Adrenal gland (tissue), 9 donors: ENCODE measurements at regions not wholly inside any gene's neighbourhood (a gene's known extent, or its start where the extent isn't known, plus 50 kb on each side); places are given as distances from the start of the nearest gene placed in this dataset.

Experiments used
- DNase-seq, 7 donors: peaks; one replicate each; pipeline ENCODE4 v3.0.0-alpha.2; 2019 to 2020
- H3K27ac ChIP-seq, 5 donors: fragments of 200-600 bp; sonication (generic) in 4 of 5; 1 replicate in 3 of 5; 2 replicates in 2 of 5; pipeline versions ENCODE4 v1.5.1 to v1.8.0; 2016 to 2020; ENCODE audit warnings: mild to moderate bottlenecking in 1 of 5
- H3K27me3 ChIP-seq: fragments of 200-600 bp; 2 replicates; pipeline ENCODE4 v1.8.0; 2021
- H3K36me3 ChIP-seq, 2 donors: fragments of 200-600 bp; replicated peaks in 1 of 2; 1 replicate in 1 of 2; 2 replicates in 1 of 2; pipeline versions ENCODE4 v1.5.1 to v1.8.0; 2018 to 2022
- H3K4me1 ChIP-seq, 2 donors: fragments of 200-600 bp; replicated peaks in 1 of 2; 1 replicate in 1 of 2; 2 replicates in 1 of 2; pipeline versions ENCODE4 v1.5.1 to v1.8.0; 2018 to 2021
- H3K4me3 ChIP-seq, 4 donors: fragments of 200-600 bp; sonication (generic) in 3 of 4; one replicate each; pipeline ENCODE4 v1.5.1; 2016 to 2018
- H3K9me3 ChIP-seq, 3 donors: fragments of 200-600 bp; sonication (generic) in 1 of 3; replicated peaks in 1 of 3; 1 replicate in 2 of 3; 2 replicates in 1 of 3; pipeline versions ENCODE4 v1.5.1 to v1.8.0; 2016 to 2021
- POLR2A ChIP-seq, 2 donors: fragments of 450-650 bp; IDR thresholded peaks; one replicate each; pipeline ENCODE4 v1.6.1; 2017; ENCODE audit warnings: antibody characterized with exemption in 2 of 2, mild to moderate bottlenecking in 2 of 2, moderate library complexity in 1 of 2
- WGBS, 4 donors: extraction: QIAGEN DNeasy Blood & Tissue Kit in 2 of 4; methylation state at CpG; one replicate each; pipeline versions ENCODE4 v1.1.5 to v1.1.7; 2013 to 2017; 5-methylcytosine and 5-hydroxymethylcytosine counted together
- intact Hi-C, 2 donors: fragments of 100-400 bp; cut with DNase I; formaldehyde crosslinking; loops; one replicate each; pipeline versions ENCODE4 v1.14.1 to v1.15.0; 2022 to 2023
- TF ChIP-seq, protein P1 (sequence below), 6 experiments: fragments of 450-650 bp in 4 of 6; fragments of 200-600 bp in 2 of 6; sonication (generic) in 1 of 6; IDR thresholded peaks; 1 replicate in 5 of 6; 2 replicates in 1 of 6; pipeline versions ENCODE4 v1.5.1 to v1.8.0; 2016 to 2021; ENCODE audit warnings: antibody characterized with exemption in 6 of 6, mild to moderate bottlenecking in 2 of 6, moderate library complexity in 1 of 6
- donor health status: healthy with polysubstance abuse.
- donor health status: Bipolar disorder and iron deficiency.
- donor health status: DM: yes; HTN: yes; CAD: no.
- donor health status: DM: no; HTN: no; CAD: no.
- donor health status: DM: no; HTN: no; CAD: no.

DNA sequence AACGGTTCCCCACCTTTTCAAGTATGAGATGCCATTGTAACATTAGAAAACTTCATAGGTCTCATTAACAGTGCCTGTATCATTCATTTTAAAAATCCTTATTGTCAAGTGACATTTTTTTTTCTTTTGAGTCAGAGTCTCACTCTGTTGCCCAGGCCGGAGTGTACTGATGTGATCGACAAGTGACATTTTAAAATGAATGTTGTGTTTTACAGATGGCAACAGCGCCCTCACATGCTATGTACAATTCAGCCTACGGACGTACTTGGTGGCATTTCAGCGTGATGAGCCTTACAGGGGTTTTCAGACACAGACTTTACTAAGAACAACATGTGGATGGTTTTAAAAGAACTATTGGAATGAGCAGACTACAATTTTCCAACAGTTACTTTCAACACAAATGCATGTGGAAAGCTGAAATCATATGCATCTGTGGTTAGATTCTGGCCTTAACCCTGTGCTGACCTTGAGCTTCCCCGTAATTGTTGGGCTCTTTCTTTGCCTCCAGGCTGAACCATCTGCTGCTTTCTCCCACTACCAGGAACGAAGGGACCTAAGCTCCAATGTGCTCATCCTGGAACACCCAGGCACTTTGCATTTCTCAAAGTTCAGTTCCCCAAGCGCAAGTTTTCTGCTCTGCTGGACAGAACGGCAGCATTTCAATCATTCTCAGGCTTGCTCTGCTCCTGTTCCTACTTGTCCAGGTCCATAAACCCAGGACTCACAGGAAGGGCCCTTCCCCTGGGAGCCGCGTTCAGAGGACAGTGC, 119.9 kb upstream of the NDUFV2 start:
- Histone ChIP-seq H3K9me3 (no peaks in the 10 kb centered on the region), H3K27ac (no peak overlapping the region), H3K36me3 (no peaks in the 10 kb centered on the region), H3K4me1 (no peaks in the 10 kb centered on the region), H3K27me3 (no peaks in the 10 kb centered on the region), H3K4me3 (no peak overlapping the region)
- 52 to 60% (median 58%) methylated on average over 13 of the region's 13 CpGs for WGBS, 4 donors
- peak in 2 of 7 donors; percentile 6 to 69 for DNase-seq
- TF ChIP-seq, protein P1, sequence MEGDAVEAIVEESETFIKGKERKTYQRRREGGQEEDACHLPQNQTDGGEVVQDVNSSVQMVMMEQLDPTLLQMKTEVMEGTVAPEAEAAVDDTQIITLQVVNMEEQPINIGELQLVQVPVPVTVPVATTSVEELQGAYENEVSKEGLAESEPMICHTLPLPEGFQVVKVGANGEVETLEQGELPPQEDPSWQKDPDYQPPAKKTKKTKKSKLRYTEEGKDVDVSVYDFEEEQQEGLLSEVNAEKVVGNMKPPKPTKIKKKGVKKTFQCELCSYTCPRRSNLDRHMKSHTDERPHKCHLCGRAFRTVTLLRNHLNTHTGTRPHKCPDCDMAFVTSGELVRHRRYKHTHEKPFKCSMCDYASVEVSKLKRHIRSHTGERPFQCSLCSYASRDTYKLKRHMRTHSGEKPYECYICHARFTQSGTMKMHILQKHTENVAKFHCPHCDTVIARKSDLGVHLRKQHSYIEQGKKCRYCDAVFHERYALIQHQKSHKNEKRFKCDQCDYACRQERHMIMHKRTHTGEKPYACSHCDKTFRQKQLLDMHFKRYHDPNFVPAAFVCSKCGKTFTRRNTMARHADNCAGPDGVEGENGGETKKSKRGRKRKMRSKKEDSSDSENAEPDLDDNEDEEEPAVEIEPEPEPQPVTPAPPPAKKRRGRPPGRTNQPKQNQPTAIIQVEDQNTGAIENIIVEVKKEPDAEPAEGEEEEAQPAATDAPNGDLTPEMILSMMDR (IDR thresholded peaks at IDR 0.05), result peak in 2 of 6 experiments; percentile 21 to 36
- no peak for TF ChIP-seq POLR2A (IDR thresholded peaks at IDR 0.05)
- intact Hi-C loops, result no loop called here

DNA sequence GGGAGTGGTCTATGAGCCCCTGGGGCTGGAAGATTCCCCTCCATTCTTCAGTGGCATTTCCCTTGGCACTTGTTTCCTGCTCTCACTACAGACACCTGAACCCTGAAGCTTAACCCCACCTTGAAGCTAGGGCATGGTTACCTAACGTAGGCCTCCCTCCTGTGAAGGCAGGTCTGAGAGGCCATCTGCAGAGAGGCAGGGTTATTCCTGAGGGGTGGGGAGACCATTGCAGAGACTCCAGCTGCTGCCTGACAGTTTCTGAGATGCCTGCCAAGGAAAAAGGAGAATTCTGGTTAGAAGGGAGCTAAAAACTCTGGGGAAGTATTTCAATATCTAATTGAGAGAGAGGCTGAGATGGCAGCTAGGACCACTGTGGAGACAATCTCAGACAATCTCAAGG, 119.3 kb upstream of the NDUFV2 start:
- no peak for TF ChIP-seq POLR2A (IDR thresholded peaks at IDR 0.05)
- TF ChIP-seq, protein P1 (IDR thresholded peaks at IDR 0.05), result no peak
- H3K36me3 ChIP-seq, result no peaks in the 10 kb centered on the region
- H3K4me3 ChIP-seq, result no peak overlapping the region
- 45 to 79% (median 68%) methylated on average over 1 of the region's 1 CpG for WGBS, 4 donors
- intact Hi-C loops, result no loop called here
- H3K27ac ChIP-seq, result no peak overlapping the region
- H3K9me3 ChIP-seq, result no peaks in the 10 kb centered on the region
- no peak for DNase-seq
- H3K27me3 ChIP-seq, result no peaks in the 10 kb centered on the region
- H3K4me1 ChIP-seq, result no peaks in the 10 kb centered on the region

DNA sequence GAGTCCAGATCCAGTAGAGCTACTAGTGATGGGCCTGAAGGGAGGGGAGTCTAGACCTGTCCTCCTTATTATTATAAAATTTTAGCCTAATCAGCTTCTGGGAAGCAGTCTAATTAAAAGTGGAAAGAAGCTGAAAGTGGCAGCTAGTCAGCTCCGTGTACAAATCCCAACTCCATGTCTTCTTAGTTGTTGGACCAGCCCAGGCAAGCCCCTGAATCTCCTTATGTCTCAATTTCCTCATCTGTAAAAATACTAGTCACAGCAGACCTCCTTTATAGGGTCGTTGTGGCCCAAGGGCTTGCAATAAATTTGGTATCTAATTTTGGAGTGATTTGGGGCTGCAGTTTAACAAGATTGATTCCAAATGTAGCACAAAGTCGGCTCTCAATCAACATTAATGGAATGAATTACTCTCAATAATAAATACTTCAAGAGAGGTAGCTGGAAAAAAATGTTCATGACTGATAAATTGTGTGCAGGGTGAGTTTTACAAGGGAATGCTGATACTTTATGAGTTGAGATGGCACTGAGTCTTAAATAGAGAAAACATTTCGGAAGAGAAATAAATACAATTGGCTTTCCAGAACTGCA, 118.3 kb upstream of the NDUFV2 start:
- 39 to 76% (median 52%) methylated on average over 4 of the region's 4 CpGs for WGBS, 4 donors
- Histone ChIP-seq H3K27me3 (no peaks in the 10 kb centered on the region), H3K9me3 (no peaks in the 10 kb centered on the region), H3K36me3 (no peaks in the 10 kb centered on the region), H3K4me1 (no peaks in the 10 kb centered on the region), H3K27ac (no peak overlapping the region), H3K4me3 (no peak overlapping the region)
- intact Hi-C loops, result no loop called here
- TF ChIP-seq, protein P1 (IDR thresholded peaks at IDR 0.05), result no peak
- no peak for TF ChIP-seq POLR2A (IDR thresholded peaks at IDR 0.05)
- no peak for DNase-seq

DNA sequence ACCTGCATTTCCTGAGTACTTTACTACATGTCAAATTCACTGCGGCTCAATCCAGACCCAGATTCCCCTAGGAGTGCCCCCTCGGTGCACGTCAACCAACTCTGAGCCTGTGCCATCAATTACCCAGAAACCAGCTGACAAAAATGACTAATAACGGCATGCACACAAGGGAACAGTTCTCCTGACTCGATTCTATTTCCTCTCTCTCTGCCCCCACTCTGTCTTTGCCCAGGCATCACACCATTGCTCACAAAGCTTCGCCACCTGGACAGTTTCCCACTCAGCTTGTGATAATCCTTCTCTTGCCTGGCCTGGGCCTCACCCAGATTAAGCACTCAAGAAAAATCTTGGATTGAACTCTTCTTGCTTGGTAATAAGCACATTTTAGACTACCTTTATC, 115.3 kb upstream of the NDUFV2 start:
- intact Hi-C loops, result loop anchor here (5.0 kb wide), 2 partner anchors 290 to 295 kb away; no protein-coding TSS in a partner anchor
- no peak overlapping the region for H3K27ac ChIP-seq
- H3K9me3 ChIP-seq, result no peaks in the 10 kb centered on the region
- DNase-seq, result no peak
- no peaks in the 10 kb centered on the region for H3K36me3 ChIP-seq
- no peak for TF ChIP-seq POLR2A (IDR thresholded peaks at IDR 0.05)
- TF ChIP-seq, protein P1 (IDR thresholded peaks at IDR 0.05), result no peak
- no peaks in the 10 kb centered on the region for H3K27me3 ChIP-seq
- H3K4me3 ChIP-seq, result no peak overlapping the region
- 57 to 66% (median 60%) methylated on average over 6 of the region's 6 CpGs for WGBS, 4 donors
- H3K4me1 ChIP-seq, result no peaks in the 10 kb centered on the region
